ENCODE measurements at regions not wholly inside any gene's neighbourhood (a gene's known extent, or its start where the extent isn't known, plus 50 kb on each side); places are given as distances from the start of the nearest gene placed in this dataset.

DNA sequence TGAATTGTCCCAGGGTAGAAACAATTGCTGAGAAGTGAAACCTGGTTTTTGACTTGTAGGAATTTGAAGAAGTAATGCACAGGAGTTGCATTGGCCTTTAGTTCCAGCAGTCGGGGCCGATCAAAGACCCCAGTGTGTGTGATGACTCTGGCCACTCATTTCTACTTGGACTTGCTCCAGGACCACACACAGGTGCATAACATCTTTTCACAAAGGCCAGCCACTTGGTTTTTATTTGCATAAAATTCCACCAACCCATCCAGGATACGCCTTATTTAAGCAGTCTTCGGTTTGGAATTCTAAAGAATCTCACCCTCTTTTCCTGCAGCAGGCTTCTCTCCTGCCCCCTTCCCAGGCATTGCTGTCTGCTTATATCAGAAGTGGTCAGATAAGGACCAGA, 162.0 kb upstream of the HABP2 start:
- Histone ChIP-seq H3K4me3 (ENCODE audit: low read length) (no peak overlapping the region), H3K4me1 (ENCODE audit: control insufficient read depth, insufficient read depth, low read length) (no peaks in the 10 kb centered on the region), H3K27me3 (ENCODE audit: control insufficient read depth, insufficient read depth, low read length) (no peaks in the 10 kb centered on the region), H3K9ac (ENCODE audit: low read length) (no peak overlapping the region), H3K27ac (ENCODE audit: low read depth, low read length) (no peak overlapping the region), H3K36me3 (ENCODE audit: control insufficient read depth, insufficient read depth, low read length) (no peaks in the 10 kb centered on the region)

DNA sequence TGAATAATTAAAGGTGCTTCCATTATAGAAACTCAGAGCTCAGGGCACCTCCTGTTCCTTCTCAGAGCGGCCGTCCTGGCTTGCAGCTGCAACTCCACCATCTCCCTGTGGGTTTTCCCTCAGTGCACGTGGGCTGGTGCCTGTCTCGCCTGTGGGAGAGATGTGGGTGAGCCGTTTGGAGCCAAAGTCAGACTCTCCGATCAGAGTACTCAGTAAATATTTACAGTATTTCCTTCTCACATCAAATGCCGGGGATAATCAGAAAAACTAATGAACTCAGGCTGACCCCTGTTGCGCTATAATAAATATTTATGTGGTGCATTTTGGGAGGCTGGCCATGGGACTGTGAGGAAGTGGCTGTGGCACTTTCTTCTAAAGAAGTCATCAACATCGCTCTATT, 155.8 kb upstream of the HABP2 start:
- Histone ChIP-seq H3K9ac (ENCODE audit: low read length) (no peak overlapping the region), H3K27ac (ENCODE audit: low read depth, low read length) (no peak overlapping the region), H3K36me3 (ENCODE audit: control insufficient read depth, insufficient read depth, low read length) (no peaks in the 10 kb centered on the region), H3K4me3 (ENCODE audit: low read length) (no peak overlapping the region), H3K27me3 (ENCODE audit: control insufficient read depth, insufficient read depth, low read length) (no peaks in the 10 kb centered on the region), H3K4me1 (ENCODE audit: control insufficient read depth, insufficient read depth, low read length) (no peaks in the 10 kb centered on the region)

DNA sequence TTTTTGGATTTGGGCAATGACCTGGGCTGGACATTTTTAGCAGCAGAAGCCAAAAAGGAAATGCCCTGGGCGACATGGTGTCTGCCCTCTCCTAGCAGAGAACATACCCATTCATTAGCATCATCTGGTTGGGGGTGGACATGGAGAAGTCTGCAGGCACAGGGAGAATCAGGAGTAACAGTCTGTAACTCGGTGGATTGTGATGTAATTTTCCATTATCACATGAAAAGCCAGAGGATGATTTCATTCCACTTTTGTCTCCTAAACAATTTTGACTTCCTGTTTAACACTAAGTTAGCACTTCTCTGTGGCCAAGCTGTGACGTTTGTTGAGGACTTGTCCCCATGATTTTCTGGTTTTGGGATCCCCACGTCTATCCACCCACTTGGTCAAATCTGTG, 153.8 kb upstream of the HABP2 start:
- Histone ChIP-seq H3K9ac (ENCODE audit: low read length) (no peak overlapping the region), H3K4me1 (ENCODE audit: control insufficient read depth, insufficient read depth, low read length) (no peaks in the 10 kb centered on the region), H3K4me3 (ENCODE audit: low read length) (no peak overlapping the region), H3K27ac (ENCODE audit: low read depth, low read length) (no peak overlapping the region), H3K36me3 (ENCODE audit: control insufficient read depth, insufficient read depth, low read length) (no peaks in the 10 kb centered on the region), H3K27me3 (ENCODE audit: control insufficient read depth, insufficient read depth, low read length) (no peaks in the 10 kb centered on the region)

DNA sequence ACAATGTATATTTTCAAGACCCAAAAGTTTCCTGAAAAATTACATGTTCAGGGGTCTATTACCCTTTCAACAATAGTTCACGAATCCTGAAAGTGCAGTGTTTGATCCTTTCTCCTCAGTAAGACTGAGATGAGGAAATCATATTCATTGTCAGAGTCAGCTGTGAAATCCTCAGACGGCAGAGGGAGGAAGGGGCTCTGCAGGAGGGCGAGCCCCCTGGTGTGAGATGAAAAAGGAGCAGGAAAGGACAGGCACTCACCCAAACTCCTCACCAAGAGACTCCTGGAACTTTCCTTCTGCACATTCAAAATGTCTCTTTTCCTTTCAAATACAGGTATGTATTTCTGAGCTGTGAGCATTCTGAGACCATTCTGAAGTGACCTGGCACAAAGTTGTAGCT, 150.3 kb upstream of the HABP2 start:
- Histone ChIP-seq H3K4me3 (ENCODE audit: low read length) (no peak overlapping the region), H3K27me3 (ENCODE audit: control insufficient read depth, insufficient read depth, low read length) (no peaks in the 10 kb centered on the region), H3K9ac (ENCODE audit: low read length) (no peak overlapping the region), H3K36me3 (ENCODE audit: control insufficient read depth, insufficient read depth, low read length) (no peaks in the 10 kb centered on the region), H3K27ac (ENCODE audit: low read depth, low read length) (no peak overlapping the region), H3K4me1 (ENCODE audit: control insufficient read depth, insufficient read depth, low read length) (no peaks in the 10 kb centered on the region)

DNA sequence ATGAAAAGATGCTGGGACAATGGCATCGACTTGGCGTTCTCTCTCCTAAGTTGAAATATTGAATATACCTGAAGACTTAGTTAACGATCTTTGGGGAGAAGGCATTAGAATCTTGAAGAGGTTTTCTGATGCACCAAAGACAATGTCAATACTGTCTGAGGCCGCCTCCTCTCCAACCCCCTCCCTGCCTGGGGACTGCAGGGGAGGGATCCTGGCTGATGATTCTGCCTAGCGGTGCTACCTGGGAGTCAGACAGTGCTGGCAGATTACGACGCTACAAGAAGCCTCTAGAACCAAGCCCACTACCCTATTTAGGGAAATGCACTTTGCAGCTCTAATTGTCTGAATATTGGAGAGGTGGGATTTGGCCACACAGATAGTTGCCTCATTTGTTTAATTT, 145.6 kb upstream of the HABP2 start:
- no peaks in the 10 kb centered on the region for H3K27me3 ChIP-seq (ENCODE audit: control insufficient read depth, insufficient read depth, low read length)
- no peaks in the 10 kb centered on the region for H3K36me3 ChIP-seq (ENCODE audit: control insufficient read depth, insufficient read depth, low read length)
- H3K9ac ChIP-seq (ENCODE audit: low read length), result no peak overlapping the region

DNA sequence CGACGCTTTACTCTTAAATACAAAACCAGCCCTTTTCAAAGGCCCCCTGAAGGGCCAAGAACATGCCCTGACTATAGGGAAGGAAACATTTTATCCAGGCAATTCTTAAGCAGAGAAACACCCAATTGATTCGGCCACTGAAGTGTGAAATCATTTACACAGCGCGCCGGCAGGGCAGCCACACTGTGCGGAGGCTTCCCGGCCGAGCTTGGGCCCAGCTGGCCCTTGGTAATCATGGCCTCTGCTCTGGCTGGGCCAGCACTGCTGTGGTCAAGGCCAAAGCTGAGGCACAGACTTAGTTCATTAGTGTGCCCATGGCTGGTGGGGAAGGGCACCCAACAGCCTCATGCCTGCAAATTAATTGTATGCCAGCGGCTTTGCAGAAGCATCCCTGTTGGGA, 143.7 kb upstream of the HABP2 start:
- H3K4me3 ChIP-seq (ENCODE audit: low read length), result no peak overlapping the region
- no peak overlapping the region for H3K9ac ChIP-seq (ENCODE audit: low read length)
- H3K27ac ChIP-seq (ENCODE audit: low read depth, low read length), result no peak overlapping the region
- no peaks in the 10 kb centered on the region for H3K4me1 ChIP-seq (ENCODE audit: control insufficient read depth, insufficient read depth, low read length)
- no peaks in the 10 kb centered on the region for H3K36me3 ChIP-seq (ENCODE audit: control insufficient read depth, insufficient read depth, low read length)
- no peaks in the 10 kb centered on the region for H3K27me3 ChIP-seq (ENCODE audit: control insufficient read depth, insufficient read depth, low read length)

More for the DNA sequence above, 145.6 kb upstream of the HABP2 start:
- H3K27ac ChIP-seq (ENCODE audit: low read depth, low read length), result no peak overlapping the region
- no peaks in the 10 kb centered on the region for H3K4me1 ChIP-seq (ENCODE audit: control insufficient read depth, insufficient read depth, low read length)
- no peak overlapping the region for H3K4me3 ChIP-seq (ENCODE audit: low read length)

DNA sequence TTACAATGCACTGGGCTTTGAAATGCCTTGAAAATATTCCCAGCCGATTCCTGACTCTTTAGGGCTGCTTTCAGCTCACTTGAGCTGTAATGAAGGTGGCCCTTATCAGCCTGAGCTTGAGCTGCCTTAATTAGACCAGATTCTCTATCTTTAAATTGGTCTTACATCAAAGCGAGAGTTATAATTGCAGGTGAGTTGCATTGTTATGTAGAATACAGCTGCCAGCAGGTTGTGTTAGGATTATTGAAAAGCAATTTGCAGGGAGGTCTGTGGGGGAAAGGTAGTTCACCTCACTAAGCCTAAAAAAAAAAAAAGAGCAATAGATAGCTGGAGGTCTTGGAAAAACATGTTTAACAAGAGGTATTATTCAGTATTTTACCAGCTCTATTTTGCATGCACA, 142.2 kb upstream of the HABP2 start:
- Histone ChIP-seq H3K36me3 (ENCODE audit: control insufficient read depth, insufficient read depth, low read length) (no peaks in the 10 kb centered on the region), H3K4me3 (ENCODE audit: low read length) (no peak overlapping the region), H3K4me1 (ENCODE audit: control insufficient read depth, insufficient read depth, low read length) (no peaks in the 10 kb centered on the region), H3K9ac (ENCODE audit: low read length) (no peak overlapping the region), H3K27ac (ENCODE audit: low read depth, low read length) (no peak overlapping the region), H3K27me3 (ENCODE audit: control insufficient read depth, insufficient read depth, low read length) (no peaks in the 10 kb centered on the region)

DNA sequence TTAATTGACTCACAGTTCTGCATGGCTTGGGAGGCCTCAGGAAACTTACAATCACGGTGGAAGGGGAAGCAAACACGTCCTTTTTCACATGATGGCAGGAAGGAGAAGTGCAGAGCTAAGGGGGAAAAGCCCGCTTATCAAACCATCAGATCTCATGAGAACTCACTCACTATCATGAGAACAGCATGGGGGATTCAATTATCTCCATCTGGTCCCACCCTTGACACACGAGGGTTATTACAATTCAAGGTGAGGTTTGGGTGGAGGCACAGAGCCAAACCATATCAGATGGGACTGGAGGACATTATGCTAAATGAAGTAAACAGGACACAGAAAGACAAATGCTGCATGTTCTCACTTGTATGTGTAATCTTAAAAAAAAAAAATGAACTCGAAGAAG, 141.4 kb upstream of the HABP2 start:
- no peak overlapping the region for H3K4me3 ChIP-seq (ENCODE audit: low read length)
- H3K27ac ChIP-seq (ENCODE audit: low read depth, low read length), result no peak overlapping the region
- H3K4me1 ChIP-seq (ENCODE audit: control insufficient read depth, insufficient read depth, low read length), result no peaks in the 10 kb centered on the region
- H3K27me3 ChIP-seq (ENCODE audit: control insufficient read depth, insufficient read depth, low read length), result no peaks in the 10 kb centered on the region
- no peaks in the 10 kb centered on the region for H3K36me3 ChIP-seq (ENCODE audit: control insufficient read depth, insufficient read depth, low read length)
- H3K9ac ChIP-seq (ENCODE audit: low read length), result no peak overlapping the region

DNA sequence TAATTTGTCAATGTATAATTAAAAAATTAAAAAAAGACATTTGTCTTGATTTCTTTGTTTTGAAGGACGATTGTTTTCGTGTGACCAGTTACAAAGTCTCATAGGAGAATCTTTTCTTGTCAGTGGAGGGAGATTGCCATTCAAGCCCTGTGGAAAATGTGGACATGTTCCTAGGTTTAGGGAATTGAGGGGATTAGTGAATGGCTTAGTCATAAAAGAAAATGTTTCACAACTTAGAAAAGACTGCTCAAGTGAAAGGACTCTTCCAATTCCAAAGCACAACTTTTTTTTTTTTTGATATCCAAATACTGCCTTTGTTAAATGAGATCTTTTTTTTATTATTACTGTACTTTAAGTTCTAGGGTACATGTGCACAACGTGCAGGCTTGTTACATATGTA, 140.7 kb upstream of the HABP2 start:
- no peak overlapping the region for H3K27ac ChIP-seq (ENCODE audit: low read depth, low read length)
- H3K27me3 ChIP-seq (ENCODE audit: control insufficient read depth, insufficient read depth, low read length), result no peaks in the 10 kb centered on the region
- H3K9ac ChIP-seq (ENCODE audit: low read length), result no peak overlapping the region
- no peak overlapping the region for H3K4me3 ChIP-seq (ENCODE audit: low read length)
- no peaks in the 10 kb centered on the region for H3K4me1 ChIP-seq (ENCODE audit: control insufficient read depth, insufficient read depth, low read length)
- no peaks in the 10 kb centered on the region for H3K36me3 ChIP-seq (ENCODE audit: control insufficient read depth, insufficient read depth, low read length)

DNA sequence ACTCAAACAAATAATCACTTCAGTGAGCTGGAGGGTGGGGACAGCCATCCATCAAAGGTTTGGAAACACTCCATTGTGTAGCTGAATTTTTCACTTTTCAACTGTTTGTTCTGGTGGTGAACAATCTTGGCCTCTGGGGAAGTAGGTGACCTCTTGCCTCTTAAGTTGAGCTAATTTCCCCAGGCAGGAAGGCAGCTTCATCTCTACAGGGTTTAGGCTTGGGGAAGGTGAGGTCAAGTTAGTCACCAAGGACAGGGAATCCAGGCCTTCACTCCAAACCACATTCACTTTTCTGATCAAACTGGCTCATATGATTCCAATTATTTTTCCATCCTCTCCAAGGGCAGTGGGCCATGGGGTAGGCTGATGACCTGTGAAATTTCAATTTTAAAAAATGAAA, 138.3 kb upstream of the HABP2 start:
- Histone ChIP-seq H3K36me3 (ENCODE audit: control insufficient read depth, insufficient read depth, low read length) (no peaks in the 10 kb centered on the region), H3K27me3 (ENCODE audit: control insufficient read depth, insufficient read depth, low read length) (no peaks in the 10 kb centered on the region), H3K4me1 (ENCODE audit: control insufficient read depth, insufficient read depth, low read length) (no peaks in the 10 kb centered on the region), H3K27ac (ENCODE audit: low read depth, low read length) (no peak overlapping the region), H3K4me3 (ENCODE audit: low read length) (no peak overlapping the region), H3K9ac (ENCODE audit: low read length) (no peak overlapping the region)

DNA sequence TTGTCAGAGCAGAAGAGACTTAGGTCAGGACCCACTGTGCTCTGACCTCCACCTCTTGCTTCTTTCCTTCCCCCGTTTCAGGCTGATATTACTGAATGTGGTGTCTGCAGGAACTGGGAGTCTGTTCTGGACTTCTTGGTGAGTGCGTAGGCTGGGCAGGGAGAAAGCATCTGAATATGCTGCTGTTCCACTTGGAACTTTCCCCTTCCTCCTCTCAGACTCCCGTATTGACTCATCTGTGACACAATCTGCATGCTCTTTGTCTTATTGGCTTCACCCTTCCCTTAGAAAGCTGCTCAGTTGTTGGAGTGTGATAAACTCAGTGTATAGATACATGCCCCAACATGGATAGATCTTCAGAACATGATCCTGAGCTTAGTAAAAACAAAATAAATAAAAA, 137.6 kb upstream of the HABP2 start:
- H3K27ac ChIP-seq (ENCODE audit: low read depth, low read length), result no peak overlapping the region

DNA sequence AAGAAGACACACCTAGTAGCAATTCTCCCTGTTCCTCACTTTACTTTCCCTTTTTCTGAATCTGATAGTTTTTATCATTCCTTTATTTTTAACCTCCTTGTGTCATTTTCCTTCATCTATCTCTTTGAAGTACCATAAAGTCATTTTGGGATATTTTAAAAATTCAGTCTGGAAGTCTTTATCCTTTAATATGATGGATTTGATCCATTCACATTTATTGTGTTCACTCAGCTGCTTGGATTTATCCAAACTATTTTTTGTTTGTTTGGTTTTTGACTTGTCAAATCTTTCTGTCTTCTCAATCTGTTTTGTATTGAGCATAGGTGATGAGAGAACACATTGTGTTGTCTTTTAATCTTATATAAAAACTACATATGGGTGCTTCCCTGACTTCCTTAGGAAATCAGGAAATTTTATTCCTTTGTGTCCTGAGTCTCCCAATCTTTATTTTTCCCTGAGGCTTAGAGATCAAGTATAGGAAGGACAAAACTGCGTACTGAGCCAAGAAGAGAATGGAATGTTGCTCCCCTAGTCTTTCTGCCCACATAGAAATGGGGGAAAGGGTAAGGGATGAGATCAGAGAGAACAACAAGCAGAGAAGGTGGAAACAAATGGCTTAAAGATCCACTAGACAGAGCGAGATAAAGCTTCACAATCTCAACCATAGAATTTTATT, 132.7 kb upstream of the HABP2 start:
- H3K36me3 ChIP-seq (ENCODE audit: control insufficient read depth, insufficient read depth, low read length), result no peaks in the 10 kb centered on the region
- H3K4me1 ChIP-seq (ENCODE audit: control insufficient read depth, insufficient read depth, low read length), result no peaks in the 10 kb centered on the region
- no peak overlapping the region for H3K9ac ChIP-seq (ENCODE audit: low read length)
- H3K27me3 ChIP-seq (ENCODE audit: control insufficient read depth, insufficient read depth, low read length), result no peaks in the 10 kb centered on the region
- no peak overlapping the region for H3K27ac ChIP-seq (ENCODE audit: low read depth, low read length)
- no peak overlapping the region for H3K4me3 ChIP-seq (ENCODE audit: low read length)

More for the DNA sequence above, 137.6 kb upstream of the HABP2 start:
- no peaks in the 10 kb centered on the region for H3K27me3 ChIP-seq (ENCODE audit: control insufficient read depth, insufficient read depth, low read length)
- H3K4me1 ChIP-seq (ENCODE audit: control insufficient read depth, insufficient read depth, low read length), result no peaks in the 10 kb centered on the region
- H3K4me3 ChIP-seq (ENCODE audit: low read length), result no peak overlapping the region
- no peak overlapping the region for H3K9ac ChIP-seq (ENCODE audit: low read length)
- H3K36me3 ChIP-seq (ENCODE audit: control insufficient read depth, insufficient read depth, low read length), result no peaks in the 10 kb centered on the region

DNA sequence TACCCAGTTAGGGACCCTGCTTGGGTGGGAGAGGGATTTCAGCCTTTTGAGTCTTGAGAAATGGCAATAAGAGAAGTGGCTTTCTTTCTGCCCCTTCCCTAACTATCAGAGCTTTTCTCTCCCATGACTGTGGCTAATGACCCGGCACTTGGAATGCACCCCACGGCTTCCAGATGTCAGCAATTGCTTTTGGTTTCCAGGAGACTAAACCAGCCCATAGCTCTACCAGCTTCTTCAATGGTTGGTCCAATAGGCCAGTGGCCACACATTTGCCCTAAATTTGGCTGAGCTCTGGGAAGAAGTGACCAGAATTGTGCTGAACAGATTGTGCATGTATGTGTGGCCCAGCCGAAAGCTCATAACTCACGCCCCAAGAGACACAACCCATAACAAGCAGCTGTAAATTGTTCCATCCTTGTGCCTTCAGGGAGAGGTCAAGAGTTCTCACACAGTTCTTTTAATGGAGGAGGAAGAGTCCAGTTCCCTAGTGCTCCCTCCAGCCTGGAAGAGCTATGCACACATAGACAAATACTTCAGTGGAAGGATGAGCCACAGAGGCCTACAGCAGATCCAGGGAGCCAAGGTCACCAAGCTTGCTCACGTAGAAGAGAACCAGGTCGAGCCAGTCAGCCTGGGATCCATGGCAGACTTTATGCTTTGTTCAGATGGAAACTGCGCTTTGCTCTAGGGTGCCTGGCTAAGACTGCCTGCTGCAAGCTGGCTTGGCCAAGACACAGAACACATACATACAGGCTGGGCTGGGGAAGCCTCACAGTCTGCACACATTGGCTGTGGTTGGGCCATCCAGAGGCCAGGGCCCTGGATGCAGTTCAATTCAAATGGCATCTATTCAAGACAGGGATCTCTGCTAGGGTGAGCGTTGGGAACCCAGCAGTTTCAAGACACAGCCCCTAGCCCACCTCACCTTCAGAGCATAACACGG, 131.8 kb upstream of the HABP2 start:
- no peaks in the 10 kb centered on the region for H3K36me3 ChIP-seq (ENCODE audit: control insufficient read depth, insufficient read depth, low read length)
- no peak overlapping the region for H3K9ac ChIP-seq (ENCODE audit: low read length)
- H3K4me3 ChIP-seq (ENCODE audit: low read length), result no peak overlapping the region
- no peaks in the 10 kb centered on the region for H3K27me3 ChIP-seq (ENCODE audit: control insufficient read depth, insufficient read depth, low read length)
- no peaks in the 10 kb centered on the region for H3K4me1 ChIP-seq (ENCODE audit: control insufficient read depth, insufficient read depth, low read length)
- no peak overlapping the region for H3K27ac ChIP-seq (ENCODE audit: low read depth, low read length)

Data from rectal smooth muscle tissue (tissue), 1 donor.